ENCODE measurements at regions not wholly inside any gene's neighbourhood (a gene's known extent, or its start where the extent isn't known, plus 50 kb on each side); places are given as distances from the start of the nearest gene placed in this dataset.

DNA sequence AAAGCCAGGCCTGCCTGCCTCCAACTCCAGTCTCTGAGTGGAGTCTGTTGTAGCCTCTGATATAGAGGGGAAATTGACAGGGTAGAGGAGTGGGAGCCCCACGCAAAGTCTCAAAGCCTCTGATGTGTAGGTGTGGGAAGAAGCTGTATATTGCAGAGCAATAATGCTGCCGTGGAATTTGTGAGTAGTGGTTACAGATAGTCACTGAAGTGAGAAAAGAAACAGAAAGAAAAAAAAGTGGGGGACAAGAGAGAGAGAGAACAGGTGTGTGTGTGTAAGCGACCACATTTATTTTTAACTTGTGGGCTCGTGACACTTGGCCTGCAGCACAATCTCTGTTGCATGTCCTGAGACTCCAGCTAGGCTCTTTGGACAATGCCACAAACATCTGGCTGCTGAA, 227.8 kb downstream of the NSG2 start:
- no peak overlapping the region for H3K4me3 Mint-ChIP-seq
- H3K9me3 Mint-ChIP-seq: peaks cover 0 to 13% (median 4%) of the 10 kb centered on the region in 5 donors
- Histone ChIP-seq H3K36me3 (ENCODE audit: insufficient read depth, low read length) (no peaks in the 10 kb centered on the region), H3K9me3 (ENCODE audit: low read length) (no peaks in the 10 kb centered on the region), H3K4me3 (ENCODE audit: low read length) (no peak overlapping the region), H3K27ac (ENCODE audit: low read depth, low read length) (no peak overlapping the region), H3K27me3 (ENCODE audit: insufficient read depth, low read length, poor library complexity, severe bottlenecking) (no peaks in the 10 kb centered on the region), H3K4me1 (ENCODE audit: insufficient read depth, low read length) (no peaks in the 10 kb centered on the region)
- no peaks in the 10 kb centered on the region for H3K4me1 Mint-ChIP-seq
- POLR2A ChIA-PET: no interaction called here
- H3K36me3 Mint-ChIP-seq: no peaks in the 10 kb centered on the region
- DNase-seq: no peak
- H3K27ac Mint-ChIP-seq: peak overlapping the region in 1 of 8 donors; percentile 22
- H3K27me3 Mint-ChIP-seq: peaks cover 0 to 2% of the 10 kb centered on the region in 2 donors
- CTCF ChIA-PET: no interaction called here

DNA sequence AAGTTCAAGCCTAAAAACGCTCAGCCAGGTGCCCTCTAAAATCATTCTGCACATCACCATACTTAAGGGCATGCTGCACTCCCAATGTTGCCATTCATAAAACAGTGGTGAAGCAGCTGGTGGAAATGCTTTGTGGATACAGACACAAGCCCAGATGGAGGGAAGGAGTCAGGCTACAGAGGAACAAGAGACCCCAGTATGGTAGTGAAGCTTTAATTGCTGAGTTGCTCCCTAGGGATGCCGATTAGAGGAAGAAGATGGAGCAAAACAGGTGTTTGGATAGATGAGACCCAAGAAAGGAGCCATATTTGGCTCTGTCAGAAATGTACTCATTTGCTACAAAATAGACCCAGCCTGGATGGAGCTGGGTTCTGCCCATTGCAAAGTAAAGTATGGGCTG, 230.5 kb downstream of the NSG2 start:
- Mint-ChIP-seq H3K27me3 (peaks cover 0 to 4% of the 10 kb centered on the region in 2 donors), H3K9me3 (peaks cover 0 to 6% (median 3%) of the 10 kb centered on the region in 5 donors), H3K27ac (no peak overlapping the region), H3K4me1 (no peaks in the 10 kb centered on the region), H3K36me3 (no peaks in the 10 kb centered on the region), H3K4me3 (no peak overlapping the region)
- POLR2A ChIA-PET: no interaction called here
- no peaks in the 10 kb centered on the region for H3K4me1 ChIP-seq (ENCODE audit: insufficient read depth, low read length)
- CTCF ChIA-PET: no interaction called here
- no peaks in the 10 kb centered on the region for H3K27me3 ChIP-seq (ENCODE audit: insufficient read depth, low read length, poor library complexity, severe bottlenecking)
- DNase-seq: no peak
- no peaks in the 10 kb centered on the region for H3K36me3 ChIP-seq (ENCODE audit: insufficient read depth, low read length)
- H3K4me3 ChIP-seq (ENCODE audit: low read length): no peak overlapping the region
- no peaks in the 10 kb centered on the region for H3K9me3 ChIP-seq (ENCODE audit: low read length)
- H3K27ac ChIP-seq (ENCODE audit: low read depth, low read length): no peak overlapping the region

DNA sequence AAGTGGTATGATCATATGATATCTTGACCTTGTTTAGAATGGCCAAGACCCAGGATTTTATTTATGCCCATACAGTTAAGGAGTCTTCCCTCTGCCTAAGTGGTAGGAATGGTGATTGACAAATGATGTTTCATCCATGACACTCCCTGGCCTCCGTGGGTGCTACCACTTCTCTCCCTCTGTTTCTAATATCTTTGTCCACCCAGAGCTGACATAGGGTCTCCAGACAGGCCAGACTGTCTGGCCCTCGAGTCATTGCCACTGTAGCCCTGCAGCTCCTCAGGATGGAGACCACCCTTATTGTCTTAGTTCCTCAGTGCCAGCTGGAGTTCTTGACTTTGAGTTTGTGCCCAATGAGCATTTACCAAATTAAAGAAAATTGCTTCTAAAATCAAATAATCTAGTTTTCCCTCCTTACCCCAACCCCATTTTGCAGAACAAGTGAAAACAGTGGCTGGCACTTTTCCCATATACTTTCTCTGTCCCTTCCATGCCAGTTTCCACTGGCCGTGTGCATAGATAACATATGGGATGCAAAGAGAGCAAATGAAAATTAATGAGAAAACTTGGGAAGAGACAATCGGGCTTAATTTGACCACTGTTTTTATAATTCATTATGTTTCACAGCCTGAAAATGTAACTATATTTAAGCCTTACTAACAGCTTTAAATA, 235.7 kb downstream of the NSG2 start:
- CTCF ChIA-PET: no interaction called here
- H3K36me3 Mint-ChIP-seq: no peaks in the 10 kb centered on the region

DNA sequence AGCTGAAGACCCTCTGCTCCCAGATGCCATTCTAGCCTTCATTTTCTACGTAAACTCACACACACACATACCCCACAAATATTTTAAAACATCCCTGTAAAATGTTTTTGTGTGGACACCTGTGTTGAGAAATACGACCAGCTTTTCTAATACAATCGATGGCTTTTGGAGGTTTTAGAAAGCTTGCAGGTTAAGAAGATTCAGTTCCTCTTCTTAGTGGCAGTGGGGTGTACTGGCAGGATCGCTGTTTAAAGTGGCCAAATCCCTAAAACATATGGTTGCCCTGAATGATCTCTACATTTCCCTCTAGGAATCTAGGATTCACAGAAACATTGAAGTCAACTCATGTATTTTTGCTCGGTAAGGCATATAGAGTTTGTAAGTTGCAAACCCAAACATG, 236.3 kb downstream of the NSG2 start:
- ChIA-PET POLR2A (no interaction called here), CTCF (no interaction called here)
- Mint-ChIP-seq H3K4me1 (no peaks in the 10 kb centered on the region), H3K4me3 (no peak overlapping the region), H3K27ac (no peak overlapping the region), H3K36me3 (no peaks in the 10 kb centered on the region), H3K9me3 (peaks cover 0 to 1% (median 0%) of the 10 kb centered on the region in 5 donors), H3K27me3 (peaks cover 7 to 9% of the 10 kb centered on the region in 2 donors)
- Histone ChIP-seq H3K9me3 (ENCODE audit: low read length) (no peaks in the 10 kb centered on the region), H3K36me3 (ENCODE audit: insufficient read depth, low read length) (no peaks in the 10 kb centered on the region), H3K4me3 (ENCODE audit: low read length) (no peak overlapping the region), H3K4me1 (ENCODE audit: insufficient read depth, low read length) (no peaks in the 10 kb centered on the region), H3K27ac (ENCODE audit: low read depth, low read length) (no peak overlapping the region), H3K27me3 (ENCODE audit: insufficient read depth, low read length, poor library complexity, severe bottlenecking) (no peaks in the 10 kb centered on the region)
- no peak for DNase-seq

More for the DNA sequence above, 235.7 kb downstream of the NSG2 start:
- no peaks in the 10 kb centered on the region for H3K36me3 ChIP-seq (ENCODE audit: insufficient read depth, low read length)
- peaks cover 7 to 9% of the 10 kb centered on the region in 2 donors for H3K27me3 Mint-ChIP-seq
- H3K27ac ChIP-seq (ENCODE audit: low read depth, low read length): no peak overlapping the region
- H3K4me1 Mint-ChIP-seq: no peaks in the 10 kb centered on the region
- H3K4me1 ChIP-seq (ENCODE audit: insufficient read depth, low read length): no peaks in the 10 kb centered on the region
- H3K27ac Mint-ChIP-seq: no peak overlapping the region
- no peak for DNase-seq
- H3K9me3 Mint-ChIP-seq: peaks cover 0 to 3% (median 0%) of the 10 kb centered on the region in 5 donors
- POLR2A ChIA-PET: no interaction called here
- no peaks in the 10 kb centered on the region for H3K27me3 ChIP-seq (ENCODE audit: insufficient read depth, low read length, poor library complexity, severe bottlenecking)
- H3K4me3 Mint-ChIP-seq: no peak overlapping the region
- no peaks in the 10 kb centered on the region for H3K9me3 ChIP-seq (ENCODE audit: low read length)
- no peak overlapping the region for H3K4me3 ChIP-seq (ENCODE audit: low read length)

DNA sequence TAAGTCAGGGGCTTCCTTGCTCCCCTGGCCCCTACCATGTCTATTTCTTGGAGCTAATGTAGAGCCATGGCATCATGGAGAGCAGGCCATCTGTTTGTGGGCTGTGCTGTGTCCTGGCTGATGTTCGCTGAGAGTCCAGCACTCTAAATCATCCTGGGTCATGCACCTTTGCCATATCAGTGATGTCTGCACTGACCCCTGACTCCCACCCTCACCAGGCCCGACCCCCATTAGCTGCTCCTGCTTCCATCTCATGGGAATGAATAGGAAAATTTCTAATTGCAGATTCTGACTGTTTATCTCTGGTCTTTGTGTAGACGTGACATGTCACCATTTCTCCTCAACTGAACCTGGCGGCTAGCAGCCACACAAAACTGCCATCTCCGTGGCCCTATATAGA, 236.9 kb downstream of the NSG2 start:
- Mint-ChIP-seq H3K27ac (no peak overlapping the region), H3K4me3 (no peak overlapping the region), H3K27me3 (peaks cover 7 to 9% of the 10 kb centered on the region in 2 donors), H3K36me3 (no peaks in the 10 kb centered on the region), H3K9me3 (no peaks in the 10 kb centered on the region), H3K4me1 (no peaks in the 10 kb centered on the region)
- CTCF ChIA-PET: no interaction called here
- DNase-seq: no peak
- Histone ChIP-seq H3K4me3 (ENCODE audit: low read length) (no peak overlapping the region), H3K27ac (ENCODE audit: low read depth, low read length) (no peak overlapping the region), H3K4me1 (ENCODE audit: insufficient read depth, low read length) (no peaks in the 10 kb centered on the region), H3K36me3 (ENCODE audit: insufficient read depth, low read length) (no peaks in the 10 kb centered on the region), H3K9me3 (ENCODE audit: low read length) (no peaks in the 10 kb centered on the region), H3K27me3 (ENCODE audit: insufficient read depth, low read length, poor library complexity, severe bottlenecking) (no peaks in the 10 kb centered on the region)
- POLR2A ChIA-PET: no interaction called here

DNA sequence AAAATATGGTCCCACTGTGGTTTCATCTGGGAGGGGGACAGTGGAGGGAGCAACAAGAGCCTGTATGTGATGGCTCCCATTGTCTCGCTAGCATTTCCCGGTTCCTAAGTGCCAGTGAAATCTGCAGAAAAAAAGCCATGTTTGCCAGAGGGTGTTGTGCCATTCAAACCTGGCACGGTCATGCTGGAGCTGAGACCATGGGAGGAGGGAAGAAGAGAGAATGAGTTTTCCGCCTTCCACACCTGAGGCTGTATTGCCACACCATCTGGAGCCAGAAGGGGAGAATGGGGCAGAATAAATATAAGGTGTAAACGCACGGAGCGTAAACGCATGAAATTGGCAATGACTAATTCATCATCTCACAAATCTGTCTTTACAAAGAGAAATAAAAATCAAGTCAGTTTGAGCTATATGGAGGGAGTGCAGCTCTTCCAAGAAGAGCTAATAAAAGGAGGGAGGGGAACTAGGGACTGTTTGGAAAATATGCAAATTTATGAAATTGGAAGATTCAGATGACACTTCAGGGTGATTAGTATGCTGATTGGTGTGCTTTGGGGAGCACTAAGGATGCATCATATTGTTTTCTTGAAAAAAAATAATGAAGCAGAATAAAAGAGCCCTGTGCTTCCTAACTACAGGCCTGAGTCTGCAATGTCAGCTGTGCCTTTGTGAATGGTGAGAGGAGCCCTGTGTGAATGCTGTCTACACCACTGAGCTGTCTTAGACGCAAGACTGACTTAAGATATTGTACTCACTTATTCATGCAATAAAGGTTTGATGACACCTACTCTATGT, 237.9 kb downstream of the NSG2 start:
- Histone ChIP-seq H3K4me1 (ENCODE audit: insufficient read depth, low read length) (no peaks in the 10 kb centered on the region), H3K9me3 (ENCODE audit: low read length) (no peaks in the 10 kb centered on the region), H3K4me3 (ENCODE audit: low read length) (no peak overlapping the region), H3K27me3 (ENCODE audit: insufficient read depth, low read length, poor library complexity, severe bottlenecking) (no peaks in the 10 kb centered on the region), H3K27ac (ENCODE audit: low read depth, low read length) (no peak overlapping the region), H3K36me3 (ENCODE audit: insufficient read depth, low read length) (no peaks in the 10 kb centered on the region)
- no peaks in the 10 kb centered on the region for H3K9me3 Mint-ChIP-seq
- CTCF ChIA-PET: no interaction called here
- no peak overlapping the region for H3K4me3 Mint-ChIP-seq
- no peaks in the 10 kb centered on the region for H3K4me1 Mint-ChIP-seq
- DNase-seq: no peak
- peaks cover 5 to 9% of the 10 kb centered on the region in 2 donors for H3K27me3 Mint-ChIP-seq
- no peak overlapping the region for H3K27ac Mint-ChIP-seq
- H3K36me3 Mint-ChIP-seq: no peaks in the 10 kb centered on the region
- POLR2A ChIA-PET: no interaction called here

DNA sequence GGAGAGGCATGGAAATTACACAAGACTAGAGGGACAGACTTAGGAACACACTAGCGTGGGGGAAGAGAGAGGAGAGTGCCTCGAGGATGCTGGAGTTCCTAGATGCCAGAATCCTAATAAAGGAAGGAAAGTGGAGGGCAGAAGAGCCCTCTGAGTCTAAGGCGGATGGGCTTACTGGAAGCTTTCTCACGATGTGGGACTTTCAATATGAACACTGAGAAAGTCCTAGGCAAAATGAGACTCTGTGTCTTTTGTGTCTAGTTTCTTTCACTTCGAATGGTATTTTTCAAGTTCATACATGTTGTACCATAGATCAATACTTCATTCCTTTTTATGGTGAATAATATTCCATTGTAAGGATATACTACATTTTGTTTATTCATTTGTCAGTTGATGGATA, 239.4 kb downstream of the NSG2 start:
- H3K4me1 ChIP-seq (ENCODE audit: insufficient read depth, low read length): no peaks in the 10 kb centered on the region
- POLR2A ChIA-PET: no interaction called here
- no peak overlapping the region for H3K27ac Mint-ChIP-seq

DNA sequence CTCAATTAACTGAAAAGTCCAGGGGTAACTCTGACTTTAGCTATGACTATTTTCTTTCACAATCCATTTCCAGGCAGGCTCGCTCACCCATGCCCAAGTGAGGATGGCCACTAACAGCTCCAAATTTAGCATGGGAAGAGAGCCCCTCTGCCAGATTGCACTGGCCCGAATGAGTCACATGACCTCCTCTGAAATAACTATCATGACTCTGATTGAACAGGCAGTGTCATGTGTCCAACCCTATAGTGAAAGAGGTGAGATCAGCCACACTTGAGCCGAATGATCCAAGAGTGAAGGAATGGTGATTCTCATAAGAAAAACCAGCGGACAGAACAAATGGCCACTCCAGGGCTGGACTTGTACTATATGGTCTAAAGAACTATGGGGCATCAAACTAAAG, 242.3 kb downstream of the NSG2 start:
- peaks cover 0 to 6% (median 3%) of the 10 kb centered on the region in 5 donors for H3K9me3 Mint-ChIP-seq
- no peaks in the 10 kb centered on the region for H3K36me3 Mint-ChIP-seq
- H3K27ac ChIP-seq (ENCODE audit: low read depth, low read length): no peak overlapping the region
- ChIA-PET POLR2A (no interaction called here), CTCF (no interaction called here)
- H3K27me3 Mint-ChIP-seq: peaks cover 3% of the 10 kb centered on the region in 2 donors
- H3K4me1 Mint-ChIP-seq: no peaks in the 10 kb centered on the region
- H3K27me3 ChIP-seq (ENCODE audit: insufficient read depth, low read length, poor library complexity, severe bottlenecking): no peaks in the 10 kb centered on the region
- H3K4me1 ChIP-seq (ENCODE audit: insufficient read depth, low read length): no peaks in the 10 kb centered on the region
- H3K9me3 ChIP-seq (ENCODE audit: low read length): no peaks in the 10 kb centered on the region
- no peak overlapping the region for H3K27ac Mint-ChIP-seq
- H3K4me3 ChIP-seq (ENCODE audit: low read length): no peak overlapping the region
- H3K36me3 ChIP-seq (ENCODE audit: insufficient read depth, low read length): no peaks in the 10 kb centered on the region
- DNase-seq: no peak
- H3K4me3 Mint-ChIP-seq: no peak overlapping the region

More for the DNA sequence above, 239.4 kb downstream of the NSG2 start:
- Mint-ChIP-seq H3K4me3 (no peak overlapping the region), H3K36me3 (no peaks in the 10 kb centered on the region), H3K4me1 (no peaks in the 10 kb centered on the region), H3K27me3 (peaks cover 3 to 9% of the 10 kb centered on the region in 2 donors), H3K9me3 (peaks cover 0 to 3% (median 0%) of the 10 kb centered on the region in 5 donors)
- no peak overlapping the region for H3K4me3 ChIP-seq (ENCODE audit: low read length)
- no peak for DNase-seq
- no peaks in the 10 kb centered on the region for H3K36me3 ChIP-seq (ENCODE audit: insufficient read depth, low read length)
- no peaks in the 10 kb centered on the region for H3K27me3 ChIP-seq (ENCODE audit: insufficient read depth, low read length, poor library complexity, severe bottlenecking)
- no peak overlapping the region for H3K27ac ChIP-seq (ENCODE audit: low read depth, low read length)
- H3K9me3 ChIP-seq (ENCODE audit: low read length): no peaks in the 10 kb centered on the region
- CTCF ChIA-PET: no interaction called here
